Retinal pigment epithelial cell (primary cell): ENCODE measurements at regions not wholly inside any gene's neighbourhood (a gene's known extent, or its start where the extent isn't known, plus 50 kb on each side); places are given as distances from the start of the nearest gene placed in this dataset.

ENCODE experiments used
- DNase-seq: peaks from one replicate; pipeline ENCODE4 v3.0.0-alpha.2; 2010; ENCODE audit warnings: low read depth
- H3K4me3 ChIP-seq: 2 replicates; pipeline ENCODE4 v1.5.1; 2011; ENCODE audit warnings: mild to moderate bottlenecking, low read length, control low read depth, moderate library complexity
- TF ChIP-seq, protein P1 (sequence below): conservative IDR thresholded peaks from 2 replicates; pipeline ENCODE4 v1.5.1; 2011; ENCODE audit warnings: low read depth, low read length, control low read depth, inconsistent platforms

DNA sequence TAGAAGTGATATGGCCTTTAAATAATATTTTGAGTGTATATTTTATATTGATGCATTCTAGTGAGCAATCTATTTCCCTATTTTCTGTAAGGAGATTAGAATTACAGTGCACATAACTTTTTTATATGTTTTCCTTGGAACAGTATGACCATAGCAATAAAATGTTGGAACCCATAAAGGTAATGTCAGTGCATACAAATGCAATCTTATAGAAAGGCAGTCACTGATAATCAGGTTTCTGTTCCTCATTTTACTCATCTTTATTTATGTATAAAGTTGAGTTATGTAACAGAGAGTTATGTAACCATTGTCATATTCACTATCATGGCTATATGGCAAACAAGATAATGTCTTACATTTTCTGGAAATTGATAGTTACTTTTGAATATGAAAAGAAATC is 179.9 kb upstream of the NETO1 start:
- DNase-seq = no peak
- H3K4me3 ChIP-seq = no peak overlapping the region
- TF ChIP-seq, protein P1, sequence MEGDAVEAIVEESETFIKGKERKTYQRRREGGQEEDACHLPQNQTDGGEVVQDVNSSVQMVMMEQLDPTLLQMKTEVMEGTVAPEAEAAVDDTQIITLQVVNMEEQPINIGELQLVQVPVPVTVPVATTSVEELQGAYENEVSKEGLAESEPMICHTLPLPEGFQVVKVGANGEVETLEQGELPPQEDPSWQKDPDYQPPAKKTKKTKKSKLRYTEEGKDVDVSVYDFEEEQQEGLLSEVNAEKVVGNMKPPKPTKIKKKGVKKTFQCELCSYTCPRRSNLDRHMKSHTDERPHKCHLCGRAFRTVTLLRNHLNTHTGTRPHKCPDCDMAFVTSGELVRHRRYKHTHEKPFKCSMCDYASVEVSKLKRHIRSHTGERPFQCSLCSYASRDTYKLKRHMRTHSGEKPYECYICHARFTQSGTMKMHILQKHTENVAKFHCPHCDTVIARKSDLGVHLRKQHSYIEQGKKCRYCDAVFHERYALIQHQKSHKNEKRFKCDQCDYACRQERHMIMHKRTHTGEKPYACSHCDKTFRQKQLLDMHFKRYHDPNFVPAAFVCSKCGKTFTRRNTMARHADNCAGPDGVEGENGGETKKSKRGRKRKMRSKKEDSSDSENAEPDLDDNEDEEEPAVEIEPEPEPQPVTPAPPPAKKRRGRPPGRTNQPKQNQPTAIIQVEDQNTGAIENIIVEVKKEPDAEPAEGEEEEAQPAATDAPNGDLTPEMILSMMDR = no peak

DNA sequence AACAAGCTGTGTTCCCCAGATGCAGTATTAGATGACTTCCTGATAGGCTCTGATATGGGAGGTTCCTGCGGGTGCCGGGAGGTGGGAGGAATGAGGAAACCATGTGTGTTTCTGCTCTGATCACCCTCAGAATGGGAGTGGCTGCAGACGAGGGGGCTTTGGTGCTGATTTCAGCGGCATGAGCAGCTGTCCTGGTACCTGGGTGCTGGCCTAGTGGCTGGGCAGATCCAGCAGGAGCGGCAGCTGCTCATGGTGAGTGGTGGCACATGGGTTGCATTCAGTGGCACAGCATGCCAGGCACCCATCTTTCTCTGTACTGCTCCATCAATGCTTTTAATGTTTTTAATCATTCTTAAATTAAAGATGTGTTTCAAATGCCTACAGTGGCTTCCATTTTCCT is 177.2 kb upstream of the NETO1 start:
- DNase-seq = no peak
- H3K4me3 ChIP-seq = no peak overlapping the region
- TF ChIP-seq, protein P1 = no peak

DNA sequence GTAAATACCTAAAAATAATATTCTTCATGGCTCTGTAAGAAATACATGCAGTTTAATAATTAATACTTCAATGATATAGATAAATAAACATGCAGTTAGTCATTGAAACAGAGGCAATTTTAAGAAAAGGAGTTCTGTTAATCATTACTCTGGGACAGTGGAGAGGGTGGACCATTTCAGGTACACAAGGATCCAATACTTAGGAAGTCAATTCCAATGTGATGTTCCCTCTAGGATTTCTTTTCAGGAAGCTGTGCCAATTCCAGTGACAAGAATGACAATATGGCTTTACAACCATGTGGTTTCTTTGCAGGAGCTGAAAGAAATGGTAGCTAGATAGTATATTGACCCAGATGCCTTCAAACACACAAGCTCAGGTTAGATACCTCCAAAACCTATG is 175.8 kb upstream of the NETO1 start:
- DNase-seq = no peak
- no peak overlapping the region for H3K4me3 ChIP-seq
- TF ChIP-seq, protein P1 = no peak

DNA sequence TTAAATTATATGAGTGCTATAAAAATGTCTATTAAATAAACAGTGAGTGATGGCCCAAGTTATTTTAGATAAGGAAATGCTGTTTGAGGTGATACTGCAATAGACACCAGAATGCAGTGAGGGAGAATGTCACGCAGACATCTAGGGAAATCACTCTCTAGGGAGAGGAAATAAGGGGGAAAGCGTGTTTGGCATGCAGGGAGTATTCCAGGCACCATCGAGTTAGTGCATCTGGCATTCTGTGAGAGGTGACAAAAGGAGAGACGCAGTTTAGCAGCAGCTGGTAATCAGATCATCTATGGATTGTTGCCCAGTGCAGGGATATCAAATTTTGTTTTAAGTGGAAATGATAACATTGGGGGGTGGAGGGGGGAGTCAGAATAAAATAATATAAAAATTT is 175.4 kb upstream of the NETO1 start:
- no peak overlapping the region for H3K4me3 ChIP-seq
- no peak for DNase-seq
- TF ChIP-seq, protein P1 = no peak

DNA sequence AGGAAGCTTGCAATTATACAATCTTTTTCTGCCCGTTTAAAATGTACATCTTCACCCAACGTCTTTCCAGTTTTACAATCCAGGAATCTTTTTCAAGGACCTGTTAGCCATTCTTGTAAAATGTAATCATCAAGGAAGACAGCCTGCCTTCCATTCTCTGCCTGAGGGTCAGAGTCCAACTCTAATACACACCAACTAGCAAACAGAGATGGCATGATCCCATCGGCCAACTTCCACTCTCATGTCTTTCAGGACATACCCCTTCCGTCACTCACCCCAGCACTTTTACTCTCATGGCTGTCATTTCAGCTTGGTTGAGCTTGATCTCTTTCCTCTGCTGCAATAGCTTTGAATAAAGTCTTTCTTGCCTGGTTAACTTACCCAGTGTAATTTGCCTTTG is 172.5 kb upstream of the NETO1 start:
- H3K4me3 ChIP-seq = no peak overlapping the region
- TF ChIP-seq, protein P1 = no peak
- no peak for DNase-seq

DNA sequence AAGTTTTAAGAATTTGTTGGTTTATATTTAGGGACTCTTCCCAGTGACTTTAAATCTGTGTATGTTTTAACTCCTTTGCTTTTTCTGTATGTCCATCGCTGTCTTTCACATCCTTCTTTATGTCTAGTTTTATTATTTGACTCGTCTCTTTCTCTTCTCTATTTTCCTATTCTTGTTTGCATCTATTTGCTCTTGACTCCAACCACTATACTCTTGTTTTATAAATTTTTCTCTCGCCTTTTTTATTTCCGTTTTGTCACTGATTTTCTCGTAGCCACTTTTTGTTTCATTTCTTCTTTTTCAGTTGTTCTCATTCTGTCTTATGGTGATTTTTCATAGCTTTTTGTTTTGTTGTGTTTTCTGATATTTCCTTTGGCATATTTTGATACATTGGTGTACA is 170.5 kb upstream of the NETO1 start:
- H3K4me3 ChIP-seq = no peak overlapping the region
- DNase-seq = no peak
- TF ChIP-seq, protein P1 = no peak

DNA sequence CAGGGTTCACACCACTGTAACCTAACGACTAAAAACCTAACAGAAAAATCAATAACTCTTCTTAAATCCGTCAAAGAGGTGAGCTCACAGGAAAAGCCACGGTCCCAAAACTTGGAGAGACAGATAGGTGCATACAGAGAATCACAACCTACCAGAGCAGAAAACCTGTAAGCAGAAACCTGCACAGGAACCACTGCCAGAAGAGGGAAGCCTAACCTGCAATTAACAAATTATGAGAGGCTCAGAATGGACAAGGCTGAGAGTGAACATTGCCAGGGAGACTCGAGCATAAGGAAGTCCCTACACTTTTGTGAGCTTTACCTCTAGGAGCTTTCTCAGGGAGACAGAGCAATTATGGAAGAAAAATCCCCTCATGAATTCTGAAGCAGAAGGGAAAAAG is 156.2 kb upstream of the NETO1 start:
- no peak for DNase-seq
- TF ChIP-seq, protein P1 = no peak
- no peak overlapping the region for H3K4me3 ChIP-seq
